ENCODE measurements at regions not wholly inside any gene's neighbourhood (a gene's known extent, or its start where the extent isn't known, plus 50 kb on each side); places are given as distances from the start of the nearest gene placed in this dataset.

GRCh38 chr4:60800701-60801100 lies 399.4 kb upstream of the ADGRL3 start:
- H3K9me3 Mint-ChIP-seq = peaks cover 0 to 16% (median 3%) of the 10 kb centered on the region in 9 donors
- H3K4me1 Mint-ChIP-seq = no peaks in the 10 kb centered on the region
- no peak overlapping the region for H3K27ac Mint-ChIP-seq
- no peaks in the 10 kb centered on the region for H3K27me3 Mint-ChIP-seq
- no peaks in the 10 kb centered on the region for H3K36me3 Mint-ChIP-seq
- H3K4me3 Mint-ChIP-seq = no peak overlapping the region
- no peak for ATAC-seq
- DNase-seq = no peak
- POLR2A ChIA-PET = no interaction called here

- POLR2A ChIA-PET = no interaction called here
- H3K9me3 Mint-ChIP-seq = peaks cover 0 to 15% (median 4%) of the 10 kb centered on the region in 9 donors
- H3K4me3 Mint-ChIP-seq = no peak overlapping the region
- ATAC-seq (no peak), DNase-seq (no peak)
- no peaks in the 10 kb centered on the region for H3K27me3 Mint-ChIP-seq
- no peaks in the 10 kb centered on the region for H3K4me1 Mint-ChIP-seq
- H3K36me3 Mint-ChIP-seq = no peaks in the 10 kb centered on the region
- H3K27ac Mint-ChIP-seq = no peak overlapping the region
These were observed 394.4 kb upstream of the ADGRL3 start for GRCh38 chr4:60805500-60806313.

- DNase-seq = no peak
- POLR2A ChIA-PET = no interaction called here
- no peak for ATAC-seq
- Mint-ChIP-seq H3K4me3 (no peak overlapping the region), H3K4me1 (no peaks in the 10 kb centered on the region), H3K36me3 (no peaks in the 10 kb centered on the region), H3K9me3 (peaks cover 0 to 15% (median 4%) of the 10 kb centered on the region in 9 donors), H3K27ac (no peak overlapping the region), H3K27me3 (no peaks in the 10 kb centered on the region)
These were observed 391.2 kb upstream of the ADGRL3 start for GRCh38 chr4:60808726-60809485.

GRCh38 chr4:60809486-60809800 lies 390.7 kb upstream of the ADGRL3 start:
- Mint-ChIP-seq H3K9me3 (peaks cover 0 to 15% (median 4%) of the 10 kb centered on the region in 9 donors), H3K36me3 (no peaks in the 10 kb centered on the region), H3K27me3 (no peaks in the 10 kb centered on the region), H3K4me3 (no peak overlapping the region), H3K4me1 (no peaks in the 10 kb centered on the region), H3K27ac (no peak overlapping the region)
- no peak for ATAC-seq
- DNase-seq = no peak
- POLR2A ChIA-PET = no interaction called here

GRCh38 chr4:60812811-60813210 lies 387.3 kb upstream of the ADGRL3 start:
- no peaks in the 10 kb centered on the region for H3K27me3 Mint-ChIP-seq
- no peak for ATAC-seq
- no peak for DNase-seq
- peaks cover 0 to 16% (median 7%) of the 10 kb centered on the region in 9 donors for H3K9me3 Mint-ChIP-seq
- no peaks in the 10 kb centered on the region for H3K36me3 Mint-ChIP-seq
- H3K4me3 Mint-ChIP-seq = no peak overlapping the region
- POLR2A ChIA-PET = no interaction called here
- H3K4me1 Mint-ChIP-seq = no peaks in the 10 kb centered on the region
- no peak overlapping the region for H3K27ac Mint-ChIP-seq

GRCh38 chr4:60814549-60814948 lies 385.6 kb upstream of the ADGRL3 start:
- H3K27ac Mint-ChIP-seq = no peak overlapping the region
- no peaks in the 10 kb centered on the region for H3K36me3 Mint-ChIP-seq
- DNase-seq (no peak), ATAC-seq (no peak)
- H3K4me3 Mint-ChIP-seq = no peak overlapping the region
- H3K27me3 Mint-ChIP-seq = no peaks in the 10 kb centered on the region
- POLR2A ChIA-PET = no interaction called here
- peaks cover 0 to 23% (median 5%) of the 10 kb centered on the region in 9 donors for H3K9me3 Mint-ChIP-seq
- H3K4me1 Mint-ChIP-seq = no peaks in the 10 kb centered on the region

GRCh38 chr4:60817609-60818008 lies 382.5 kb upstream of the ADGRL3 start:
- H3K4me1 Mint-ChIP-seq = no peaks in the 10 kb centered on the region
- POLR2A ChIA-PET = no interaction called here
- peaks cover 0 to 32% (median 8%) of the 10 kb centered on the region in 9 donors for H3K9me3 Mint-ChIP-seq
- no peak overlapping the region for H3K27ac Mint-ChIP-seq
- no peaks in the 10 kb centered on the region for H3K36me3 Mint-ChIP-seq
- H3K27me3 Mint-ChIP-seq = no peaks in the 10 kb centered on the region
- no peak overlapping the region for H3K4me3 Mint-ChIP-seq
- DNase-seq (no peak), ATAC-seq (no peak)

- no peaks in the 10 kb centered on the region for H3K27me3 Mint-ChIP-seq
- no peak for ATAC-seq
- H3K27ac Mint-ChIP-seq = no peak overlapping the region
- peaks cover 0 to 20% (median 9%) of the 10 kb centered on the region in 9 donors for H3K9me3 Mint-ChIP-seq
- POLR2A ChIA-PET = no interaction called here
- H3K4me3 Mint-ChIP-seq = no peak overlapping the region
- H3K4me1 Mint-ChIP-seq = no peaks in the 10 kb centered on the region
- H3K36me3 Mint-ChIP-seq = no peaks in the 10 kb centered on the region
- DNase-seq = no peak
These were observed 377.1 kb upstream of the ADGRL3 start for GRCh38 chr4:60822986-60823385.

GRCh38 chr4:60840020-60840419 lies 360.1 kb upstream of the ADGRL3 start:
- no peak overlapping the region for H3K4me3 Mint-ChIP-seq
- POLR2A ChIA-PET = no interaction called here
- H3K27ac Mint-ChIP-seq = no peak overlapping the region
- no peaks in the 10 kb centered on the region for H3K27me3 Mint-ChIP-seq
- no peak for DNase-seq
- no peak for ATAC-seq
- H3K36me3 Mint-ChIP-seq = no peaks in the 10 kb centered on the region
- H3K9me3 Mint-ChIP-seq = peaks cover 2 to 18% (median 10%) of the 10 kb centered on the region in 9 donors
- H3K4me1 Mint-ChIP-seq = no peaks in the 10 kb centered on the region

GRCh38 chr4:60846678-60847077 lies 353.4 kb upstream of the ADGRL3 start:
- Mint-ChIP-seq H3K27me3 (no peaks in the 10 kb centered on the region), H3K4me3 (no peak overlapping the region), H3K9me3 (peaks cover 0 to 38% (median 7%) of the 10 kb centered on the region in 9 donors), H3K4me1 (no peaks in the 10 kb centered on the region), H3K36me3 (no peaks in the 10 kb centered on the region), H3K27ac (no peak overlapping the region)
- ATAC-seq = no peak
- no peak for DNase-seq
- POLR2A ChIA-PET = no interaction called here

GRCh38 chr4:60847614-60848013 lies 352.5 kb upstream of the ADGRL3 start:
- H3K4me3 Mint-ChIP-seq = no peak overlapping the region
- H3K27me3 Mint-ChIP-seq = no peaks in the 10 kb centered on the region
- DNase-seq (no peak), ATAC-seq (no peak)
- H3K4me1 Mint-ChIP-seq = no peaks in the 10 kb centered on the region
- POLR2A ChIA-PET = no interaction called here
- H3K27ac Mint-ChIP-seq = no peak overlapping the region
- no peaks in the 10 kb centered on the region for H3K36me3 Mint-ChIP-seq
- H3K9me3 Mint-ChIP-seq = peaks cover 0 to 43% (median 16%) of the 10 kb centered on the region in 9 donors

- H3K27ac Mint-ChIP-seq = no peak overlapping the region
- no peak overlapping the region for H3K4me3 Mint-ChIP-seq
- POLR2A ChIA-PET = no interaction called here
- peaks cover 6 to 32% (median 16%) of the 10 kb centered on the region in 9 donors for H3K9me3 Mint-ChIP-seq
- H3K36me3 Mint-ChIP-seq = no peaks in the 10 kb centered on the region
- DNase-seq (no peak), ATAC-seq (no peak)
- no peaks in the 10 kb centered on the region for H3K4me1 Mint-ChIP-seq
- no peaks in the 10 kb centered on the region for H3K27me3 Mint-ChIP-seq
These were observed 342.9 kb upstream of the ADGRL3 start for GRCh38 chr4:60857130-60857753.

- Mint-ChIP-seq H3K4me3 (no peak overlapping the region), H3K27me3 (no peaks in the 10 kb centered on the region), H3K9me3 (peaks cover 2 to 26% (median 9%) of the 10 kb centered on the region in 9 donors), H3K4me1 (no peaks in the 10 kb centered on the region), H3K27ac (no peak overlapping the region), H3K36me3 (no peaks in the 10 kb centered on the region)
- ATAC-seq = no peak
- no peak for DNase-seq
- POLR2A ChIA-PET = no interaction called here
These were observed 336.7 kb upstream of the ADGRL3 start for GRCh38 chr4:60863442-60863841.
